Neural crest cell (in vitro differentiated cells): ENCODE measurements at regions not wholly inside any gene's neighbourhood (a gene's known extent, or its start where the extent isn't known, plus 50 kb on each side); places are given as distances from the start of the nearest gene placed in this dataset.

Experiments
- DNase-seq: peaks from one replicate; pipeline ENCODE4 v3.0.0; 2021; ENCODE audit warnings: low read depth, mixed read lengths, low spot score
- H3K27ac Mint-ChIP-seq: one replicate; pipeline ENCODE4 v1.8.0; 2021; ENCODE audit warnings: mild to moderate bottlenecking, mixed read lengths; ENCODE audit not compliant: unreplicated experiment
- H3K27me3 Mint-ChIP-seq: 2 replicates; pipeline ENCODE4 v1.8.0; 2021; ENCODE audit warnings: low read depth, mild to moderate bottlenecking, mixed read lengths
- H3K36me3 Mint-ChIP-seq: 2 replicates; pipeline ENCODE4 v1.8.0; 2021; ENCODE audit warnings: low read depth, mild to moderate bottlenecking, mixed read lengths
- H3K4me1 Mint-ChIP-seq: 2 replicates; pipeline ENCODE4 v1.8.0; 2021; ENCODE audit warnings: mixed read lengths
- H3K4me3 Mint-ChIP-seq: one replicate; pipeline ENCODE4 v1.8.0; 2021; ENCODE audit warnings: mild to moderate bottlenecking, mixed read lengths
- H3K9me3 Mint-ChIP-seq: 2 replicates; pipeline ENCODE4 v1.8.0; 2021; ENCODE audit warnings: mixed read lengths
- CTCF ChIP-seq: fragments of 200-600 bp; sonication (generic); conservative IDR thresholded peaks from 2 replicates; pipeline ENCODE4 v1.5.0; 2021; ENCODE audit warnings: antibody characterized with exemption, mild to moderate bottlenecking

- Mint-ChIP-seq H3K4me1 (no peaks in the 10 kb centered on the region), H3K27ac (no peak overlapping the region), H3K9me3 (peaks cover 11% of the 10 kb centered on the region), H3K36me3 (peaks cover 3% of the 10 kb centered on the region), H3K4me3 (no peak overlapping the region), H3K27me3 (no peaks in the 10 kb centered on the region)
- no peak for DNase-seq
- no peak for TF ChIP-seq CTCF
These were observed 170.7 kb downstream of the NEBL start for GRCh38 chr10:20726381-20726780.

GRCh38 chr10:20714979-20715378 lies 182.1 kb downstream of the NEBL start:
- Mint-ChIP-seq H3K27me3 (no peaks in the 10 kb centered on the region), H3K4me3 (no peak overlapping the region), H3K9me3 (no peaks in the 10 kb centered on the region), H3K4me1 (no peaks in the 10 kb centered on the region), H3K27ac (no peak overlapping the region), H3K36me3 (no peaks in the 10 kb centered on the region)
- no peak for DNase-seq
- no peak for TF ChIP-seq CTCF

- no peak overlapping the region for H3K27ac Mint-ChIP-seq
- no peak overlapping the region for H3K4me3 Mint-ChIP-seq
- no peaks in the 10 kb centered on the region for H3K27me3 Mint-ChIP-seq
- no peaks in the 10 kb centered on the region for H3K4me1 Mint-ChIP-seq
- no peak for TF ChIP-seq CTCF
- no peaks in the 10 kb centered on the region for H3K9me3 Mint-ChIP-seq
- DNase-seq: no peak
- H3K36me3 Mint-ChIP-seq: no peaks in the 10 kb centered on the region
These were observed 182.6 kb downstream of the NEBL start for GRCh38 chr10:20714518-20714917.

GRCh38 chr10:20713420-20713819 lies 183.7 kb downstream of the NEBL start:
- H3K4me3 Mint-ChIP-seq: no peak overlapping the region
- no peak for TF ChIP-seq CTCF
- H3K27ac Mint-ChIP-seq: no peak overlapping the region
- no peaks in the 10 kb centered on the region for H3K4me1 Mint-ChIP-seq
- no peaks in the 10 kb centered on the region for H3K9me3 Mint-ChIP-seq
- no peaks in the 10 kb centered on the region for H3K27me3 Mint-ChIP-seq
- no peaks in the 10 kb centered on the region for H3K36me3 Mint-ChIP-seq
- DNase-seq: no peak

GRCh38 chr10:20712774-20713173 lies 184.3 kb downstream of the NEBL start:
- H3K9me3 Mint-ChIP-seq: no peaks in the 10 kb centered on the region
- no peak for TF ChIP-seq CTCF
- H3K27ac Mint-ChIP-seq: no peak overlapping the region
- H3K36me3 Mint-ChIP-seq: no peaks in the 10 kb centered on the region
- H3K4me3 Mint-ChIP-seq: no peak overlapping the region
- no peaks in the 10 kb centered on the region for H3K4me1 Mint-ChIP-seq
- no peaks in the 10 kb centered on the region for H3K27me3 Mint-ChIP-seq
- no peak for DNase-seq

- TF ChIP-seq CTCF: no peak
- H3K4me3 Mint-ChIP-seq: no peak overlapping the region
These were observed 187.4 kb downstream of the NEBL start for GRCh38 chr10:20709708-20710107.

More at GRCh38 chr10:20709708-20710107, 187.4 kb downstream of the NEBL start:
- Mint-ChIP-seq H3K27ac (no peak overlapping the region), H3K36me3 (no peaks in the 10 kb centered on the region), H3K9me3 (peaks cover 4% of the 10 kb centered on the region), H3K4me1 (no peaks in the 10 kb centered on the region), H3K27me3 (no peaks in the 10 kb centered on the region)
- DNase-seq: no peak
